ENCODE measurements at regions not wholly inside any gene's neighbourhood (a gene's known extent, or its start where the extent isn't known, plus 50 kb on each side); places are given as distances from the start of the nearest gene placed in this dataset.
A peak's percentile ranks its signal among the peaks of the same experiment; 100 is the strongest.

DNA sequence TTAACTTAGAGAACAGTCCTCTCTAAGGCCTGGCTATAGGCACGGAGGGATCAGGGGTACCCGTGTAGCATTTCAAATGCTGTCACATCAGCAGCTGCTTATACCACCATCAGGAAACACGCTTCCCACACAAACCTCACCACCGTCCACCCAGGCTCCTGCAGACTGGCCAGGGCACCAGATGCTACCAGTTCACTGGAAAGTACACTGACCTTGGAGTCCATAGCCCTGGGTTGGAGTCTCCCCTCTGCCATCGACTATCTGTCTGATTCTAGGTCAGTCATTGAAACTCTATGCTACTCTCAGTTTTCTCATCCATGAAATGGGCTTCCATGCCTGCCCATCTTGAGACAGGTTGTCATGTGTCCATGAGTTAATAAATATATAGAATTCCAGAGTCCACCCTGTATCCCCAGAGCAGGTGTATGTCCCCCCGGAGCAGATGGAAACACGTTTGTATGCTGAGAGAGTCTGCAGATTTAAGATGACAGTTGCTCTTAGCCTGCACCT, 156.0 kb upstream of the SMAD3 start:
- Mint-ChIP-seq H3K27me3 (no peaks in the 10 kb centered on the region), H3K9me3 (ENCODE audit: low read depth) (no peaks in the 10 kb centered on the region), H3K4me1 (ENCODE audit: low read depth) (peaks cover 14% of the 10 kb centered on the region), H3K36me3 (no peaks in the 10 kb centered on the region), H3K27ac (no peak overlapping the region), H3K4me3 (no peak overlapping the region)

DNA sequence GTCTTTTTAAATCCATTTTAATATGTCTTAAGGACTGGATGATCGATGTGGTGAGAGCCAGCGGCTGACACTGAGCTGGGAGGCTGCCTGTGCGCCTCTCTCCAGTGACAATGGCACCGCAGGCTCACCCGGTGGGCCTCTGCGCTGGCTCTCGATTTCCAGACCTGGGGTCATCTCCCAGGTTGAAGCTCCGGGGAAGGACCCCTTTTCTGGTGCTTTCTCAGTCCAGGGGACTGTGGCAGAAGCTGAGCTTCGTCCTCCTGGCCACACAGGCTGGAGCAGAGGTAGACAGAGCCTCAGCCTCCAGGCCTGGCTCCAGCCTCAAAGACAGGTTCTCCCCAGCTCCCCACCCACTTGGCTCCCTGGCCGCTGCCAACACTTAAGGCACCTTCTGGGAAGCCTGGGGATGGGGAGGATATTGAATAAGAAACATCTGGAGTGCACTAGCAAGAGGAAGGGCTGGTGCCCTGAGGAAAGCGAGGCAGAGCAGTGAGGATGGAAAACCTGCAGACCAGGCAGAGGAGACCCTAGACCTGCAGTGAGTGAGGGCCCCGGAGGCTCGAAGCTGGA, 154.2 kb upstream of the SMAD3 start:
- Mint-ChIP-seq H3K9me3 (ENCODE audit: low read depth) (no peaks in the 10 kb centered on the region), H3K27me3 (no peaks in the 10 kb centered on the region), H3K4me3 (no peak overlapping the region), H3K36me3 (no peaks in the 10 kb centered on the region), H3K4me1 (ENCODE audit: low read depth) (peaks cover 14% of the 10 kb centered on the region), H3K27ac (no peak overlapping the region)

DNA sequence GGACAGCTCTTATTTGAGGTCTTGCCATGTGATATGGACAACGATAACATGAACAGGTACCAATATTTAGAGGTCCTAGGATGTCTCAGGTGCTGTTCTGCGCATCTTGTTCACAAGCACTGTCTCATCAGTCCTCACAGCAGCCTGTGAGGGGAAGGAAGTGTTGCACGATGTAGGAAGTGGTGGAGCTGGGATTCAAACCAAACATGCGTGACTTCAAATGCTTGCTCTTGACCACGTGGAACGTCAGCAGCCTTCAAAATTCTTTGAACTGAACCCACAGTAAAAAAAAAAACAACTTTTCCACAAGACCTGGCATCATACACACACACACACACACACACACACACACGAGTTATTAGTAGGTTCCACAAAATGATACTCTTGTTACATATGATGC, 153.4 kb upstream of the SMAD3 start:
- Mint-ChIP-seq H3K4me1 (ENCODE audit: low read depth) (peaks cover 14% of the 10 kb centered on the region), H3K9me3 (ENCODE audit: low read depth) (no peaks in the 10 kb centered on the region), H3K27ac (no peak overlapping the region), H3K4me3 (peak overlapping the region; percentile 38), H3K27me3 (peaks cover 2% of the 10 kb centered on the region), H3K36me3 (peaks cover 3% of the 10 kb centered on the region)

DNA sequence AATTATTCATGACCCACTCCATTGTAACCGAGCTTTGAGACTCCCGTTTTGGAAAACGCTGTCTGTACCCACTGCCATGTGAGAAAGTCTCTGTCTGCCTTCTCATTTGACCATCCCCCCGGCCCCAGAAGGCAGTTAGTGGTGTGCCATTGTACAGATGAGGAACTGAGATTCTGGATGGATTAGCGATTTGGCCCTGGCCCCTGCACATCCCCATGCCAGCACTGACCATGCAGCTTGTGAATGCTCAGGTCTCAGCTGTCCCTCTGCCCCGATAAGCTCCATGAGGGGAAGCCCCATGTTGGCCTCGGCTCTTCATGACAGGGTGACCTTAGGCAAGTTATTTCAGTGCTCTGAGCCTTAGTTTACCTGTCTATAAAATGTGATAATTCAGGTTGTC, 153.0 kb upstream of the SMAD3 start:
- Mint-ChIP-seq H3K27ac (no peak overlapping the region), H3K4me1 (ENCODE audit: low read depth) (peaks cover 14% of the 10 kb centered on the region), H3K27me3 (peaks cover 2% of the 10 kb centered on the region), H3K36me3 (peaks cover 6% of the 10 kb centered on the region), H3K9me3 (ENCODE audit: low read depth) (peaks cover 4% of the 10 kb centered on the region), H3K4me3 (no peak overlapping the region)

DNA sequence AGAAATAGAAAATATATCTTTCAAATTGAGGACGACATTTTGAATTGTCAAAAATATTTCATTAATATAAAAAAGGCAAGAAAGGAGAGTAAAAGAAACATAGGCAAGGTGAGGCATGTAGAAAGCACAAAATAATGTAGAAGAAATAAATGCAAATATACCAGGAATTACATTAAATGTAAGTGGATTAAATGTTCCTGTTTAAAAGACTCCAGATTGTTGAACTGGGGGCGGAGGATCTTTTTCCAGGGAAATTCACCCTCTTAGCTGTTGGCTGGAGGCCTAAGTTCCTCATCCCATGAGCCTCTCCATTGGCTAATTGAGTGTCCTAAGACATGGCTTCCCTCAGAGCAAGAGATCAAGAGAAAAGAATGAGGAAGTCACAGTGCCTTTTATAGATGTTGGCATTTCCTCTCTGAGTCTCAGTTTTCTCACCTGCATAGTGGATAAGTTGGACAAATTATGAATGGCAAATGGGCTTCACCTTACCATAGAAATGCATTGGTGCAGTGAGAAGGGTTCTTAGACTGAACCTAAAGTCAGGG, 147.4 kb upstream of the SMAD3 start:
- Mint-ChIP-seq H3K27ac (no peak overlapping the region), H3K9me3 (ENCODE audit: low read depth) (peaks cover 5% of the 10 kb centered on the region), H3K27me3 (peaks cover 2% of the 10 kb centered on the region), H3K36me3 (peaks cover 7% of the 10 kb centered on the region), H3K4me3 (no peak overlapping the region), H3K4me1 (ENCODE audit: low read depth) (no peaks in the 10 kb centered on the region)

DNA sequence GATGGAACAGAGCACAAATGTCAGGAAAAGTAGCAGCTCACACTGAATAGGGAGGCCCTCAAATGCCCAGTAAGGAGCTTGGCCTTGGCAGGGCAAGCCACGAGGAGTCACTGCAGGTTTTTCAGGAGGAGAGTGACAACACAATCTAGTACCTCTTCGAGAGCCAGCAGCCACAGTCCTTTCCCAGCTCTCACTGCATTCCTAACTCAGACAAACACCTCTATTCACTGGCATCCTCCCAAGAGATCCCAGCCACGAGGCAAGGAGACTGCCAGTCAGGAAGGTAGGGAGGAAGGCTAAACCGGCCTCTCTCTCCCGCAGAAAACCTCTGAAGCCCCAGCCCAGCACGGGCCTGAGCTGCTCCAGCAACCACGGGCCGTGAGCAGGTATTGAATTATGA, 146.0 kb upstream of the SMAD3 start:
- no peak overlapping the region for H3K4me3 Mint-ChIP-seq
- H3K27me3 Mint-ChIP-seq = peaks cover 5% of the 10 kb centered on the region
- H3K4me1 Mint-ChIP-seq (ENCODE audit: low read depth) = no peaks in the 10 kb centered on the region
- peaks cover 7% of the 10 kb centered on the region for H3K36me3 Mint-ChIP-seq
- H3K27ac Mint-ChIP-seq = no peak overlapping the region
- peaks cover 5% of the 10 kb centered on the region for H3K9me3 Mint-ChIP-seq (ENCODE audit: low read depth)

DNA sequence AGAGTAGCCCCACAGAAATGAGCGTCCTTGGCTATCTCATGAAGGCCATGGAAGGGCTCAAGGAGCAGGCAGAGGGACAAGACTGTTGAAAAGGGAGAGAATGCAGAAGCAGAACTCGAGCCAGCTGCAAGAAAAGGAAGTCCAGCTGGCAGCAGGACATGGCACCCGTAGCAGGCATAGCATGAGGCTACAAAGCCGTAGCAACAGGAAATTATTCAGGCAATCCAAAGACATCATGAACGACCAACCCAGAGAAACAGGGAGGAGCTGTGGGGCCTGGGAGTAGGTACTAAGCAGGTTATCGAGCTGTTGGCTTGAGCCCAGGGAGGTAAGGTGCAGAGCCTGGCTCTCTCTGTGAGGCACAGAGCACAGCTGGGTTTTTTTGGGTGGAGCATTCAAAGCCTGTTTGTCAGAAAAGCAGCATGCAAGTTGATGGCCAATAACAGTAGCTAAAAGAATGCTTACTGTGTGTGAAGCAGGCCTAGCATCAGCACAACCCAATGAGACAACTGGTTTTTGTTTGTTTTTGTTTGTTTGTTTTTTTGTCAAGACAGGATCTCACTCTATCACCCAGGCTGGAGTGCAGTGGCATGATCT, 144.0 kb upstream of the SMAD3 start:
- Mint-ChIP-seq H3K9me3 (ENCODE audit: low read depth) (peaks cover 5% of the 10 kb centered on the region), H3K36me3 (peaks cover 7% of the 10 kb centered on the region), H3K4me3 (no peak overlapping the region), H3K27me3 (peaks cover 10% of the 10 kb centered on the region), H3K27ac (no peak overlapping the region), H3K4me1 (ENCODE audit: low read depth) (no peaks in the 10 kb centered on the region)

DNA sequence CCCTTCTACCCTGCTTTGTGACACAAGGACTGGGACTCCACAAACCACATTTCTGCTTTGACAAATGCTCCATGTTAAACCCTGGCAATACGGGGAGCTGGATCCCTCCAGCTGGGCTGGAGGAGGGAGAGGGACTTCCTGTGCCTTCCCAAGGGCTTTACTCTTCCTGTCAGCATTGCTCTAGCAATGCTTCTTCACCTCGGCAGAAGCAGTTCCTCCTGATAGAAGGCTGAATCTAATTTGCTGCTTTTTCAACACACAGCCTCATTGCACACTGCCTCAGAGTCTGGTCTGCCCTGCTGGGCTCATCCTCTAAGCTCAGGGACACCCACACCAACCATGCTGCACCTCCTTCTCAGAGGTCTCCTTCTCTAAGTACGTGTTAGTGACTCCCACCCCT, 142.8 kb upstream of the SMAD3 start:
- H3K27ac Mint-ChIP-seq = no peak overlapping the region
- no peak overlapping the region for H3K4me3 Mint-ChIP-seq
- peaks cover under 1% of the 10 kb centered on the region for H3K9me3 Mint-ChIP-seq (ENCODE audit: low read depth)
- no peaks in the 10 kb centered on the region for H3K36me3 Mint-ChIP-seq
- peaks cover 8% of the 10 kb centered on the region for H3K27me3 Mint-ChIP-seq
- H3K4me1 Mint-ChIP-seq (ENCODE audit: low read depth) = no peaks in the 10 kb centered on the region

DNA sequence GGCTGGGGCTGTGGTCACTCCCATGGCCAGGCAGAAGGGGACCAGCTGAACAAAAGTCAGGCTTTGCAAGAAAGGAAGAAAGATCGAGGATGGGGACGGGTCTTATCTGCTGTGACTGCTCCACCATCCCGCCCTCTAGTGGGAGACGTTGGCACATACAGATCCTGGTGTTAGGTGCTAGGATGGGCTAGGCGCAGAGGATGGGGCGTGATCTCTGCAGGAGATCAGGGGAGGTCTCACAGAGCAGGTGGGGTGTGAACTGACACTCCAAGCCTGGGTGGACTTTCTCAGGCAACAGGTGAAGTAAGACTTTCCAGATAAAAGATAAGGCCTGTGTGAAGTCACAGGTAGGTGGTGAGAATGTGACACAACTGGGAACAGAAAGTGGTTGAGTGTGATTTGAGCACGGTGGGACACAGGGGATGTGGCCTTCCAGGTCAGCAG, 141.9 kb upstream of the SMAD3 start:
- no peak overlapping the region for H3K4me3 Mint-ChIP-seq
- H3K4me1 Mint-ChIP-seq (ENCODE audit: low read depth) = no peaks in the 10 kb centered on the region
- H3K36me3 Mint-ChIP-seq = no peaks in the 10 kb centered on the region
- H3K27ac Mint-ChIP-seq = no peak overlapping the region
- H3K9me3 Mint-ChIP-seq (ENCODE audit: low read depth) = no peaks in the 10 kb centered on the region
- peaks cover 8% of the 10 kb centered on the region for H3K27me3 Mint-ChIP-seq

DNA sequence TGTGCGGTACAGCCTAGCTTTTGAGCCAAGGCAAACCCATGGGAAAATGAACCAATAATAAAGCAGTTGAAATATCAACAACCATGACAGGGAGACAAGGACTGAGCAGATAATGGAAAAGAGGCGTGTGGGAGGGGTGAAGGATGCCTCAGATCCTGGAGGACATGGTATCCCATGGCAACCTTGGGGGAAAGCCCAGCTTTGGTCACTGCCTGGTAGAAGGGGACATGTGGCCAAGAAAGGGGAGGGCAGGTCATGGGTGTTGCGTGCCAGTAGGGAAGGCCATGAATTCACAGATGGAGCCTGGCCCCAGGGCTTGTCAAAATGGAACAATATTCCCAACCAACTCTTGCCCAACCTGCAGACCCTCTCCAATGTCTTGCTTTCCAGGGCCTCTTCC, 140.5 kb upstream of the SMAD3 start:
- Mint-ChIP-seq H3K4me3 (no peak overlapping the region), H3K4me1 (ENCODE audit: low read depth) (no peaks in the 10 kb centered on the region), H3K9me3 (ENCODE audit: low read depth) (no peaks in the 10 kb centered on the region), H3K36me3 (no peaks in the 10 kb centered on the region), H3K27ac (no peak overlapping the region), H3K27me3 (peaks cover 8% of the 10 kb centered on the region)

DNA sequence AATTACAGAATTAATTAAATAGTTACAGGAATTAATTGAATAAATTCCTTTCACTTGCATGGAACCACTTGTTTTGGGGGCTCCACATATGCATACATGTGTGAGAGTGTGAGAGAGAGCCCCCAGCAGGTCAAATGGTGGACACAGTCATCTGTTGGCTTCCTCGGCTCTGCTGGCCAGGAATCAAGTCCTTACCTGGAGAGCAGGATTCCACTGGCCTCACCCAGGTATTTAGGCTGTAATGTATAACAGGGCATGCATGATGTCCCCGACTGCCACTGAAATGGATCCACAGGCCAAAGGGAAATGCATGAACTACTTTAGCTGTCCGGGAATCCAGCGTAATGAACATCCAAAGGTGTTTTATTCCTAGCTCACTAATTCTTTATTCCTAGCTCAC, 139.7 kb upstream of the SMAD3 start:
- Mint-ChIP-seq H3K27ac (no peak overlapping the region), H3K9me3 (ENCODE audit: low read depth) (no peaks in the 10 kb centered on the region), H3K4me1 (ENCODE audit: low read depth) (no peaks in the 10 kb centered on the region), H3K4me3 (no peak overlapping the region), H3K36me3 (no peaks in the 10 kb centered on the region), H3K27me3 (peaks cover 8% of the 10 kb centered on the region)

DNA sequence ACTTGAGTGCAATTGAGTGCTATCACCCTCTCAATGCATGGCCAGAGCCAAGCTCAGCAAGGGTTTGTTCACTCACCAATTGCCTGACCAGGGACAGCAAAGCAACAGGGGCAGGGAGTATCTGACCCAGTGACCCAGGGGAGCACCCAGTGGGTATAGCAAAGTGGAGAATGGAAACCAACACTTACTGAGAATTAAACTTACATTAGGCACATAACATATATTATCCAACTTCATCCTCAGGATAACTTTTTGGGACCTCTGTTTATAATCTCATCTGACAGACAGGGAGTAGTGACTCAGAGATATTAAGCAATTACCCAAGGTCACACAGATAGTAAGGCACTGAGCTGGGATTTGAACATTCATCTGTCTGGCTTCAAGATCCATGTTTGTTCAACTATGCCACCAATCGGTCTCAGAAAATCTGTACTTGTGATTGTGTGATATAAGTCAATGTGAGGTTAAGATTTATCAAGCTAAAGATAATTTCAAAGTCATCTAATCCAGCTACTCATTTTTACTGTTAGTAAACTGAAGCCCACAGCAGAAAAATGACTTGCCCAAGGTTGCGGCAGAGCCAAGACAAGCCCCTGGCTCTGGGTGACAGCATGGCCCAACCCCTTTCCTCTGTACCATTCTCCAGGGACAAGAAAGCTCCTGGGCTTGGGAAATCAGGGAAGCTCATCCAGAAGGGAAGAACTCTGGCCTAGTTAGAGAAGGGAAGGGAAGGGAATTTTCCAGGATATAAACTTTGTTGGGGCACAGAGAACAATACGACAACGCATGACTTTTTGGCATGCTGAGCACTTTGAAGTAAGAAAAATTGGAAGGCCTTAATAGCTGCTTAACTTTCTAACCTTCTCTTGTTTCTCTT, 138.0 kb upstream of the SMAD3 start:
- Mint-ChIP-seq H3K4me3 (no peak overlapping the region), H3K27me3 (peaks cover 8% of the 10 kb centered on the region), H3K27ac (no peak overlapping the region), H3K4me1 (ENCODE audit: low read depth) (no peaks in the 10 kb centered on the region), H3K9me3 (ENCODE audit: low read depth) (no peaks in the 10 kb centered on the region), H3K36me3 (no peaks in the 10 kb centered on the region)

DNA sequence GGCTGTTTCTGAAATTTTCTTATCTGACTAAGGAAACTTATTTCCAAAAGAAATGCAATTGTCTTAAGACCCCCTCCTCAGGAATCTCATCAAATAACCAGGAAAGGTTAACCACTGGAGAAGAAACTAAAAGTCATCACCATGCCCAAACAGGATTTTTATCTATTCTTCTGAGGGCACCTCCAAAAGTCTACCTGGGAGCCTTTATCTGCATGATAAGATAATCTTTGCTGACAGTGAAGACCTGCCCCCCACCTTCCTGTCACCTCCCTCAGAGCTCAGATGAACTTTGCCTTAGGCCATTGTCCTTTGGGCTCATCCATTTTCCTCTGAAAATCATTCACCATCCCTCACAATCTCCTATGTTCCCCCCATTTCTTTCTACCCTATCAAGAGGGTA, 137.3 kb upstream of the SMAD3 start:
- Mint-ChIP-seq H3K27me3 (peaks cover 8% of the 10 kb centered on the region), H3K27ac (no peak overlapping the region), H3K9me3 (ENCODE audit: low read depth) (no peaks in the 10 kb centered on the region), H3K36me3 (no peaks in the 10 kb centered on the region), H3K4me3 (no peak overlapping the region), H3K4me1 (ENCODE audit: low read depth) (no peaks in the 10 kb centered on the region)

DNA sequence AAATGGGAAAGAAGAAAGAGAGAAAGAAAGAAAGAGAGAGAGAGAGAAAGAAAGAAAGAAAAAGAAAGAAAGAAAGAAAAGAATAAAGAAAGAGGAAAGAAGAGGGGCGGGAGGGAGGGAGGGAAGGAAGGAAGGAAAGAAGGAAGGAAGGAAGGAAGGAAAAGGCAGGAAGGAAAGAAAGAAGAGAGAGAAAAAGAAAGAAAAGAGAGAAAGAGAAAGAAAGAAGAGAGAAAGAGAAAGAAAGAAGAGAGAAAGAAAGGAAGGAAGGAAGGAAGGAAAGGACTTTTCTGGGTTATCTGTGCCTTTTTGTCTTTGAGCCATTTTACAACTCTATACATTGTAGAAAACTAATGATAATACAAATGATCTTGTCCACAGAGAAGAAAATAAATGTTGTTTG, 136.6 kb upstream of the SMAD3 start:
- Mint-ChIP-seq H3K27ac (no peak overlapping the region), H3K36me3 (no peaks in the 10 kb centered on the region), H3K4me1 (ENCODE audit: low read depth) (no peaks in the 10 kb centered on the region), H3K4me3 (no peak overlapping the region), H3K9me3 (ENCODE audit: low read depth) (no peaks in the 10 kb centered on the region), H3K27me3 (peaks cover 8% of the 10 kb centered on the region)

DNA sequence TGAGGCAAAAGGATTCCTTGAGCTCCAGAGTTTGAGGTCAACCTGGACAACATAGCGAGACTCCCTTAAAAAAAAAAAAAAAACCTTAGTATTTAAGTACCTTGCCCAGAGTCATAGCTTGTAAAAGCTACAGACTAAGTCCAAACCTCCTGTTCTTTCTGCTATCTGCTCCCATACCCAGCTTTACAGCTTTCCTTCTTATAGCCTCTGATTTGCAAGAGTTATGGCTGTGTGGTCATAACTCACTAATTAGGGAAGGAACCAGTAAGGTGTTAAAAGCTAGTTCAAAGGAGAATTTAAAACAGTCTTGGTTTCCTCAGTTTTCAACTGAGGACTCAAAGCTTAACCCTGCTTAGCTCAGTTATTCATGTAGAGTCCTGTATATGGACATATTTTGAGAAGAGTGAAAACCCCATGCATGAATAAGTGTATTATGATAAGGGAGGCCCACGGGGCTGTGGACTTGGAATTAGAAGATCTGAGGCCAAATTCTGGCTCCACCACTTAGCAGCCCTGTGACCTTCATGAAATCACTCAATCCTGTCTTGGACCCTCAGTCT, 135.5 kb upstream of the SMAD3 start:
- H3K9me3 Mint-ChIP-seq (ENCODE audit: low read depth) = no peaks in the 10 kb centered on the region
- H3K4me3 Mint-ChIP-seq = no peak overlapping the region
- no peaks in the 10 kb centered on the region for H3K36me3 Mint-ChIP-seq
- no peaks in the 10 kb centered on the region for H3K4me1 Mint-ChIP-seq (ENCODE audit: low read depth)
- H3K27ac Mint-ChIP-seq = no peak overlapping the region
- H3K27me3 Mint-ChIP-seq = peaks cover 4% of the 10 kb centered on the region

Data from activated naive CD8-positive, alpha-beta T cell (primary cell).